ENCODE measurements at regions not wholly inside any gene's neighbourhood (a gene's known extent, or its start where the extent isn't known, plus 50 kb on each side); places are given as distances from the start of the nearest gene placed in this dataset. TPM values are rescaled to one million over a fixed set of nuclear protein-coding genes. Genes with fewer than 3 reads are reported as not detected.

- BruUV-seq (replicated peaks): no TSS peak
- H2BK20ac ChIP-seq (ENCODE audit: low read depth, low read length): no peak overlapping the region
- H2BK5ac ChIP-seq (ENCODE audit: low read depth, low read length, poor library complexity, severe bottlenecking): no peak overlapping the region
- no peak overlapping the region for H3K27ac ChIP-seq (ENCODE audit: insufficient read depth, low read length)
- no peaks in the 10 kb centered on the region for H3K36me3 ChIP-seq (ENCODE audit: control insufficient read depth, insufficient read depth, low read length)
- dilution Hi-C loops (cut with HindIII; ENCODE audit: low sequenced_read_pairs, unreplicated experiment): no loop called here
- no CpG with 5 or more reads among the region's 2 CpGs for WGBS, 2 experiments (ENCODE audit: extremely low coverage in 2 of 2, insufficient read length in 1 of 2)
- H4K20me1 ChIP-seq (ENCODE audit: insufficient read depth, low read length): no peaks in the 10 kb centered on the region
- in situ Hi-C loops (cut with MboI; ENCODE audit: low sequenced_read_pairs): no loop called here
- peaks cover 6% of the 10 kb centered on the region for H3K4me1 ChIP-seq (ENCODE audit: control insufficient read depth, insufficient read depth, low read length)
- H3K9me3 ChIP-seq (ENCODE audit: control insufficient read depth, insufficient read depth, low read length): no peaks in the 10 kb centered on the region
- H3K4me3 ChIP-seq (ENCODE audit: insufficient read depth, low read depth, low read length): no peak overlapping the region
- H2AK9ac ChIP-seq (replicated peaks; ENCODE audit: low read depth, low read length, poor library complexity): no peak overlapping the region
- H3K56ac ChIP-seq (ENCODE audit: extremely low read depth, insufficient read depth, low read length): no peak overlapping the region
- no peak overlapping the region for H3K23ac ChIP-seq (ENCODE audit: low read depth, low read length)
- no peak overlapping the region for H4K91ac ChIP-seq (ENCODE audit: insufficient read depth, low read depth, low read length)
- TF ChIP-seq POLR2A (IDR thresholded peaks at IDR 0.05; ENCODE audit: low read depth, low read length) (no peak), SMC3 (IDR thresholded peaks at IDR 0.05; ENCODE audit: low read depth, low read length) (no peak), USF2 (IDR thresholded peaks at IDR 0.05; ENCODE audit: low read depth, low read length) (no peak), CEBPB (IDR thresholded peaks at IDR 0.05; ENCODE audit: low read depth, low read length) (no peak), FOS (IDR thresholded peaks at IDR 0.05; ENCODE audit: low read depth, low read length) (no peak), MAZ (IDR thresholded peaks at IDR 0.05; ENCODE audit: borderline replicate concordance, low read depth, low read length) (no peak), RCOR1 (IDR thresholded peaks at IDR 0.05; ENCODE audit: insufficient replicate concordance, low read length) (no peak), RFX5 (IDR thresholded peaks at IDR 0.05; ENCODE audit: low read depth, low read length) (no peak), MXI1 (IDR thresholded peaks at IDR 0.05; ENCODE audit: borderline replicate concordance, low read depth, low read length) (no peak)
- no peak overlapping the region for H4K8ac ChIP-seq (ENCODE audit: low read depth in 2 of 2, low read length in 2 of 2)
- H3K14ac ChIP-seq (replicated peaks; ENCODE audit: low read depth, low read length): no peak overlapping the region
- H3K9me1 ChIP-seq (ENCODE audit: insufficient read depth, low read length): no peaks in the 10 kb centered on the region
- no peak overlapping the region for H3K9ac ChIP-seq (ENCODE audit: low read depth, low read length)
- H3K18ac ChIP-seq (ENCODE audit: low read depth, low read length): no peak overlapping the region
- no peak overlapping the region for H3K4me2 ChIP-seq (ENCODE audit: low read depth, low read length)
- ATAC-seq (ENCODE audit: low read depth) (no peak), DNase-seq (no peak)
- no peak overlapping the region for H2AK5ac ChIP-seq (ENCODE audit: low read depth, low read length)
- no peak overlapping the region for H3K4ac ChIP-seq (ENCODE audit: low read depth, low read length)
- ChIA-PET POLR2A (ENCODE audit: unreplicated experiment) (no interaction called here), CTCF (no interaction called here)
- H3K79me1 ChIP-seq (ENCODE audit: low read depth in 1 of 2, low read length in 2 of 2): no peaks in the 10 kb centered on the region
- intact Hi-C loops (cut with micrococcal nuclease): no loop called here
- H2BK15ac ChIP-seq (ENCODE audit: low read depth, low read length): no peak overlapping the region
- no peak overlapping the region for H2AFZ ChIP-seq (replicated peaks; ENCODE audit: low read length, poor library complexity)
- H3K27me3 ChIP-seq (ENCODE audit: control insufficient read depth, insufficient read depth, low read length): no peaks in the 10 kb centered on the region; the same call in 1 of the 2 replicates
- no peak overlapping the region for H4K5ac ChIP-seq (ENCODE audit: low read depth, low read length)
- no peak overlapping the region for H2BK120ac ChIP-seq (ENCODE audit: low read depth, low read length)
Measured at GRCh38 chr16:65172356-65172755, 50.5 kb upstream of the CDH11 start.

Small RNA genes in the stretch of these regions (microRNA-seq; reads per million reads assigned to microRNA genes)
- gene AC025281.1 (ENCODE audit: insufficient read depth, insufficient read length) (not detected), gene RNA5SP428 (ENCODE audit: insufficient read depth, insufficient read length) (not detected)

Small RNA genes in the stretch of these regions (small RNA-seq; reads per million reads assigned to genes)
- gene AC025281.1: 0 reads per million in 5 experiments
- gene RNA5SP428: 0 reads per million in 5 experiments
